Central memory CD8-positive, alpha-beta T cell (primary cell): ENCODE measurements at regions not wholly inside any gene's neighbourhood (a gene's known extent, or its start where the extent isn't known, plus 50 kb on each side); places are given as distances from the start of the nearest gene placed in this dataset.

Experiments used
- ATAC-seq: fragments of 150-1000 bp; cut with Tn5 transposase; replicated peaks from 2 replicates; pipeline ENCODE4 v1.10.0; 2022; ENCODE audit warnings: mild to moderate bottlenecking, moderate FRiP score, moderate number of reproducible peaks; ENCODE audit not compliant: poor library complexity, severe bottlenecking; ENCODE audit errors: extremely low read depth
- DNase-seq, 2 donors: peaks; one replicate each; pipeline ENCODE4 v3.0.0; 2021; ENCODE audit warnings: low spot score in 2 of 2
- H3K27ac Mint-ChIP-seq: one replicate; pipeline ENCODE4 v1.8.0; 2022; ENCODE audit warnings: low read depth, mild to moderate bottlenecking, moderate library complexity, mixed read lengths
- H3K27me3 Mint-ChIP-seq: one replicate; pipeline ENCODE4 v1.8.0; 2022; ENCODE audit warnings: mixed read lengths
- H3K36me3 Mint-ChIP-seq: one replicate; pipeline ENCODE4 v1.8.0; 2022; ENCODE audit warnings: mild to moderate bottlenecking, moderate library complexity, mixed read lengths; ENCODE audit not compliant: insufficient read depth
- H3K4me1 Mint-ChIP-seq: one replicate; pipeline ENCODE4 v1.8.0; 2022; ENCODE audit warnings: mixed read lengths
- H3K4me3 Mint-ChIP-seq: one replicate; pipeline ENCODE4 v1.8.0; 2022; ENCODE audit warnings: mild to moderate bottlenecking, moderate library complexity, mixed read lengths
- H3K9me3 Mint-ChIP-seq: one replicate; pipeline ENCODE4 v1.8.0; 2022; ENCODE audit warnings: mixed read lengths

DNA sequence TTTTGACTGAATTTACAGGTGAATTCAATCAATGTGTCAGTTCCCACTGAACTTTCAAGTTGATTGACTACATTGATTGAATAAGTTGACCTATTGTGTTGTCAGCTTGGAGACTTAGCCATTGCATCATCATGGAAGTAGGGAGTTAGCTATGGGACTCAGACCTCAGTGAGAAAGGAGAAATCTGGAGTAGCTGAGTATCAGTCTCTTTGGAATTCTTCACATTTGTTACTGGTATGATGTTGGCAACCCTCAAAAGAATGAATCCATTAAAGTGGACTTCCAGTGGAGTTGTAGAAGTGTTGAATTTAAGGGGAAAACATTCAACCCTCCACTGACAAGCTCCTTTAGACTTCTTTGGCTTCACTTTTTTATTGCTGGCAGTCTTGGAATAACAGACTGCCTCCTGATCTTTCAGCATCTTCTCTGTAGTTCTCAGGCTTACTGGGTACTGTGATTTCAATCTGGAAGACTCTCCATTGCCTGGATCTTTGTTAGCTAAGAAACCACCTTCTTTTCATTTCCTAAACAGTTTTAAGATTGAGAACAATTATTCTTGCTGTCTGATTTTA is 160.3 kb upstream of the NRP1 start:
- H3K27ac Mint-ChIP-seq, result no peak overlapping the region

DNA sequence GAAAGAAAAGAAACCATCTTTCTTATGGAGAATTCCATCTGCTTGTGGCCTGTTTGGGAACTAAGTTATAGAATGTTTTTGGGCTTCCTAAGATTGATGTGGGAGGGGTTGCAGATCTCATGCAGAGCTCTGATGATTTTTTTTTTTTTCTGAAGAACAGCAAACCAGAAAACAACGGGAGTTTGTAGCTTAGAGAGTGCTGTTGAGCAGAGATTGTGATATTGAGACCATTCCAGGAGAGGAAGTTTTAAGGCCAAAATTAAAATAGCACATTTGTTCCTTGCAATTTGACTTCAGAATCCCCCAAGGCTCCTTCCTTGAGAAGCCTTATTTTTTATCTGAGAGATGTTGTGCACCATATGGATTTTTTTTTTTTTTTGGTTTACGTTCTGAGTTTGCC is 159.5 kb upstream of the NRP1 start:
- DNase-seq (no peak), ATAC-seq (no peak)
- no peaks in the 10 kb centered on the region for H3K4me1 Mint-ChIP-seq
- no peaks in the 10 kb centered on the region for H3K36me3 Mint-ChIP-seq
- no peaks in the 10 kb centered on the region for H3K9me3 Mint-ChIP-seq
- no peak overlapping the region for H3K4me3 Mint-ChIP-seq
- peaks cover 6% of the 10 kb centered on the region for H3K27me3 Mint-ChIP-seq
- no peak overlapping the region for H3K27ac Mint-ChIP-seq

More for the DNA sequence above, 160.3 kb upstream of the NRP1 start:
- H3K27me3 Mint-ChIP-seq, result peaks cover 6% of the 10 kb centered on the region
- no peak for DNase-seq
- ATAC-seq, result no peak
- no peaks in the 10 kb centered on the region for H3K36me3 Mint-ChIP-seq
- no peaks in the 10 kb centered on the region for H3K4me1 Mint-ChIP-seq
- no peak overlapping the region for H3K4me3 Mint-ChIP-seq
- H3K9me3 Mint-ChIP-seq, result no peaks in the 10 kb centered on the region

DNA sequence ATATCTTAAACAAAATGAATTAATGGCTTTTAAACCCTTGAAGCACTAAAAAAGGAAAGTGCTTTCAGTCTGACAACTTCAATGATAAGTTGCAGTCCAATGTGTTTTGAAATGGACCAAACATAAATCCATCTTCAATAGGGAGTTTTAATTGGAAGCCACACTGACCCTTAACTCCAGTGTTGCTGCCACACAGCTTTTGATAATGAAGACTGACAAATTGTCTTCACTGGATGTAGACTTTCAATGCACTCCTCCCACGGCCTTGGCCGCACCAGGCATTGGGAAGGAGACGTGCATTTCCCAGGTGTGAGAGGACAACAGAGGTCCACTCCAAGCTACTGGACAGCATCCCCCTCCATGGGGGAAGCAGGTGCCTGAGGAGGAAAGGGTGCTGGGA is 159.0 kb upstream of the NRP1 start:
- Mint-ChIP-seq H3K27ac (no peak overlapping the region), H3K27me3 (peaks cover 6% of the 10 kb centered on the region), H3K4me3 (no peak overlapping the region)

DNA sequence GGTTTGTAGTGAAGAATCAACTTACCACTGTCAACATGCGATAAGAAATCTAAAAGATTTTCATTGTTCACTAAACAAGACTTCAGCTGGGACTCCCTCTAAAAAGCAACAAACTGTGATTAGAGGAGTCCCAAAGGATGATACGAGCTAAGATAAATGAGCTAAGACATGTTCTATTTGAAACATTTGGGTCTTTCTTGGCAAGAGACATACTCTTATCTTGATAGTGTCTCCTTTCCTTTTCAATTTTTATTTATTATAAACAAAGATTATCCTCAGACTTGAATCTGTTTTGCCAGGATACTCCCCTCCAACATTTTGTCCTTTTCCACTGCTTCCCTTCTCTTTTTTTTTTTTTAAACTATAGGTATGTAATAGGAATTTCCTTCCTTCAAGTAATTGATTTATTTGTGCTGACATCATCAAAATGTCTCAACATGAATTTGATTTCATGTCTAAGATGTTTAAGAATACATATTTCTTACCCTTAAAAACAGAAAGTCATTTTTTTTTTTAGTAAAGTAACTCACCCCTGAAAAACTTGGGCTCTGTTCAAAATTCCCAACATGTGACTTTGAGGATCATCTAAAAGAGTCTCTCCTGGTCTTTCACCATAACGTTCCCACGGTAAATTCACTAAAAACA is 158.4 kb upstream of the NRP1 start:
- no peaks in the 10 kb centered on the region for H3K4me1 Mint-ChIP-seq
- no peaks in the 10 kb centered on the region for H3K9me3 Mint-ChIP-seq
- no peak overlapping the region for H3K4me3 Mint-ChIP-seq
- no peaks in the 10 kb centered on the region for H3K36me3 Mint-ChIP-seq
- DNase-seq, result no peak
- no peak for ATAC-seq
- H3K27ac Mint-ChIP-seq, result no peak overlapping the region
- peaks cover 6% of the 10 kb centered on the region for H3K27me3 Mint-ChIP-seq

More for the DNA sequence above, 159.0 kb upstream of the NRP1 start:
- no peak for DNase-seq
- Mint-ChIP-seq H3K36me3 (no peaks in the 10 kb centered on the region), H3K4me1 (no peaks in the 10 kb centered on the region), H3K9me3 (no peaks in the 10 kb centered on the region)
- no peak for ATAC-seq

DNA sequence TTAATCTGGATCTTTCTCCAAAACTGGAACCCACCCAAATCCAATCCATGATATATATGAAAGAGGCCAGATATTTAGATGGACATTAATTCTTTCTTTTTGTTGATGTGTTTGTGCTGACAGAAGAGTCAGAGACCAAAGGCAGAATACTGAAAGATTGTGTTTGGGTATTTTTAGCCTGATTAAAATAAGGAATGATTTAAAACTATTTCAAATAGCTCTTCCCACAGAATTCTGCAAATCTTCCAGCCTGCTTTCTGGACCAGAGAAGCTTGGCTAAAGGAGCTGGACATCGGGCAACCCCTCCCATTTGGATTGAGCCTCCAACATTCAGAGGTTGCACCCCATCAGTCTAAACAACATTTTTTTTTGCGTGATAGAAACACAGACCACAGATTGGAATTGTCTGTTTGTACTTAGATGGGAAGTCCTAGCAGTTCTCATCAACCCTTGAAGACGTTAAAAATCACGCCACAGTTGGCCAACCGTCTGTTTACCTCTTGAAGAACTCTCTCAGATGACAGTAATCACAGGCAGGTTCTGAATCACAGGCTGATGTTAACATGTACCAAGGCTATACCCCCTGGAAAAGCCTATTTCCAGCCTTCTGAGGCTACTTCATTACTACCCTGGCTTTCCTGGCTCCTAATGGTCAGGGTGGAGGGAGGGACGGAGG is 155.2 kb upstream of the NRP1 start:
- H3K9me3 Mint-ChIP-seq, result no peaks in the 10 kb centered on the region
- no peak for ATAC-seq
- H3K36me3 Mint-ChIP-seq, result no peaks in the 10 kb centered on the region
- peaks cover 13% of the 10 kb centered on the region for H3K4me1 Mint-ChIP-seq
- DNase-seq, result no peak
- H3K27me3 Mint-ChIP-seq, result no peaks in the 10 kb centered on the region
- H3K27ac Mint-ChIP-seq, result no peak overlapping the region
- no peak overlapping the region for H3K4me3 Mint-ChIP-seq

DNA sequence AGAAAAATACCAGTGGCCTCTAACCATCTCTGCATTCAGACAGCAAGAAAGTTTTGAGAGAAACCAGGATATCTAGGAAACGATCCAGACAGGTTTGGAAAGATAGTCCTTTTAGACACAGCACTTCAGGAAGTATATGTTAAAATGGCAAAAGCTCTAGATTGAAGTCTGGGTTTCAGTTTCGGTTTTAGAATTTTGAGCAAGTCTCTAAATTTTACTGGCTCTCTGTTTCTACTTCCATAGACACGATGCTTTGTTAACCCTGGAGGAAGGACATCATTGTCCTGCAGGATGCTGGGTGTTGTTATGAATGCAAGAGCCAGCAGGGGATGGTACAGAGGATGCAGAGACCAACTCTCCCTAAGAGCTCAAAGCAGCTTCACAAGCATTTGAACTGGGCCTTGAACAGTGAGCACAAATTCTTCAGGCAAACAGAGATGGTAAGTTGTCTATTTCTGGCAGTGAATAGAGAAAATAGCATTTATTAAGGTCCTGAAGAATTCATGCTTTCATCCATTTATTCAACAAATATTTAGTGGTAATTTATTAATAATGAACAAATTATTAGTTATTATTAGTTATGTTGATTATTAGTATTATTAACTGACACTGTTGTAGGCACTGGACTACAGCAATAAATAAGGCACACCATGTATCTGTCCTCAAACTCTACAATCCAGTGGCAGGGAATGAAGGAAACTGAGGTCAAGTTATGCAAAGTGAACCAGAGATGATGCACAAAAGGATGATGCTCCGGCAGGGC is 152.7 kb upstream of the NRP1 start:
- Mint-ChIP-seq H3K27ac (peak overlapping the region; percentile 19), H3K36me3 (no peaks in the 10 kb centered on the region), H3K27me3 (no peaks in the 10 kb centered on the region), H3K4me3 (peak overlapping the region; percentile 43), H3K9me3 (no peaks in the 10 kb centered on the region), H3K4me1 (peaks cover 13% of the 10 kb centered on the region)
- DNase-seq, result no peak
- no peak for ATAC-seq

DNA sequence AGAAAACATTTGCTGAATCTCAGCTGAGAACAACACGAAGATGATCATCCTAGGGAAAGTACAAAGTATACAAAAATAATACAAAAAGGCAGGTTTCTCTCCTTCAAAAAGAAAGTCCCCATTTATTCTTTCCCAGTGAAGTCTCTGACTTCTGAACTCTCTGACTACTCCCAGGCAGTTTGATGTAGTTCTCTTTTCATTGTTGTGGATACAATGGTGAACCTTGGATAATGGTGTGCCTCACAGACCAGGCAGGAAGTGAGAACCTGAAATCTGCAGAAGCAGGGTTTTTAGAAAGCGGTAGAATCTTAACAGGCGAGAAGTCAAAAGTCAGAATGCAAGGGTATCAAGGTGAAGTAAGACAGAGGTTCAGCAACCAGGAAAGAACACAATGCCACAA is 150.8 kb upstream of the NRP1 start:
- Mint-ChIP-seq H3K36me3 (no peaks in the 10 kb centered on the region), H3K4me1 (peaks cover 13% of the 10 kb centered on the region), H3K27me3 (no peaks in the 10 kb centered on the region), H3K4me3 (no peak overlapping the region), H3K27ac (no peak overlapping the region), H3K9me3 (no peaks in the 10 kb centered on the region)
- DNase-seq, result no peak
- no peak for ATAC-seq

DNA sequence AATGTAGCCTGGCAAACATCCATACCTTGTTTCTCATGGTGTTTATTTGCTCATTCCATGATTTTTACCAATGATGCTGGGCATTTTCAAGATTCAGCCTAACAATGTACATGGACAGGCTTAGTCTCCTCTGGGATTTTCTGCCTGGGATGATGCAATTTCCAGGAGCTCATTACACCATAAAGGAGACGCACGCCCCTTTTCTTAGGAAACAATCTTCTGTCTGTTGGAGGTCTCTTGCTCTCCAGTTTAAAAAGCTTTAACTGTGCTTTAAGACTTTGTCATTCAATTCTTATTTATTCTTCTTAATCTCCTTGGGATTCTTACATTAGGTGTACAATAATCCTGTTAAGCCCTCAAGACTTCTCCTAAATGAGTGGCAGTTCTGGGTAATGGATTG is 150.3 kb upstream of the NRP1 start:
- DNase-seq (no peak), ATAC-seq (no peak)
- Mint-ChIP-seq H3K27me3 (no peaks in the 10 kb centered on the region), H3K36me3 (no peaks in the 10 kb centered on the region), H3K27ac (no peak overlapping the region), H3K4me3 (no peak overlapping the region), H3K4me1 (peaks cover 13% of the 10 kb centered on the region), H3K9me3 (no peaks in the 10 kb centered on the region)

DNA sequence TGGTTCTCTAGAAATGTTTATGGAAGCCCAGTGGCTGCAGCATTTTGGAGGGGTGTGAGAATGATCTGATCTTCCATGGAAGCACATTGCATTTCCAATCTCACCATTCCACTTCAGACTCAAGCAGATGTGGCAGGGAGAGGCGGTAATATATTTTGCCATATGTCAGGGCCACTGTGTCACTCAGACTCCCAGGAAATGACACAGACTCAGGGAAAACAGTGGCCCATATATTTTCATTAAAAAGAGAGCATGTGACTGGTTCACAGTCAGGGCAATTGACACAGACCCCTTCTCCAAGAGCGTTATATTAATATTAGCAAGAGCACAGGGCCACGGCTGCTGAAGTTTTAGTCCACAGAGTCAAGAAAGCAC is 149.3 kb upstream of the NRP1 start:
- no peak overlapping the region for H3K27ac Mint-ChIP-seq
- DNase-seq (no peak), ATAC-seq (no peak)
- H3K36me3 Mint-ChIP-seq, result no peaks in the 10 kb centered on the region
- peaks cover 13% of the 10 kb centered on the region for H3K4me1 Mint-ChIP-seq
- no peaks in the 10 kb centered on the region for H3K9me3 Mint-ChIP-seq
- no peaks in the 10 kb centered on the region for H3K27me3 Mint-ChIP-seq
- H3K4me3 Mint-ChIP-seq, result no peak overlapping the region

DNA sequence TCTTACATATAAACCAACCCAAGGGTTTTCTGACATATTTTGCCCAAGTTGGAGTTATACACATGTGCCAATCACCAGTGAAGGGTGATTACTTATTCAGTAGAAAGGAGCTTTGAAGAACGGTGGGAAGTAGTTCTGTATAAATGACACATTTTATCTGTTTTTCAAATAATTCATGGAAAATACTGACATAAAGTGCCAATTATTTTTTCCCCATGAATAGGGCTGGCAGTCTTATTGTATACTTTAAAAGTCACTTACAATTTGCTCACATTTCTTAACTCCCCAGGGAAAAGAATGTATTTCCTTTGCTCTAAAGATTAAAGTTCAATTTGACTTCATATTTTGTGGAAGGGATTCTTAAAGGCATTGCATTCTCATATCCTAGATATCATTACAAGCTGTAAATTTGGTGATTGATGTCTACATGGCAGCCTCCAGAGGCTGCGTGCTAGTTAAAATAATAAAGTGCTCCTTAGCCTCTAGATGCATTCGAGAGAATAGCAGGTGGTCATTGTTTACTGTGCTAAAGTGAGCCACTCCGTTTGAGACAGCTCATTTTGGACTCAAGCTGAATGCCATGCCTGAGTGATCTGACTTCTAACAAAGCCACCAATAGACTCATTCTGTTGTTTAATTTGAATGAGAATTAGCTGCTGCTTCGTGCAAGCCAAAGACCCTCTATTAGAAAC is 148.8 kb upstream of the NRP1 start:
- Mint-ChIP-seq H3K27me3 (no peaks in the 10 kb centered on the region), H3K9me3 (no peaks in the 10 kb centered on the region), H3K4me3 (no peak overlapping the region), H3K27ac (no peak overlapping the region), H3K4me1 (peaks cover 13% of the 10 kb centered on the region), H3K36me3 (no peaks in the 10 kb centered on the region)
- DNase-seq (no peak), ATAC-seq (no peak)

DNA sequence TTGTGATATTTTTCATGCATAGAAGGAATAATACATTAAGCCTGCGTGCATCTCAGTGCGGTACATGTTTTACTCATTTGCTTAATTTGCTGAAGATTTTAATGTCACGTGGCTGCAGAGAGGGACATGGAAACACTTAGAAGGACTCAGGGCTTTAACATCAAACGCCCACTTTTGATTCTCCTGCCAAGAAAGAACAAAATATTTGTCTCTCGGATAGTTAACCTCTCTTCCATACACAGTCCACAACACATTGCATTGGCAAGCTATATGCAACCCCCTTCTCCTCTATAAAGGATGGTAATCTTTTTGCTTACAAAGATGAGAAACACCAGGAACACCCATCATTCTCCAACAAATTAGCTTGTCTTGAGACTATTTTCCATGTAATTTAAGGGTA is 148.0 kb upstream of the NRP1 start:
- ATAC-seq, result no peak
- Mint-ChIP-seq H3K27ac (no peak overlapping the region), H3K27me3 (no peaks in the 10 kb centered on the region), H3K36me3 (no peaks in the 10 kb centered on the region), H3K4me1 (peaks cover 13% of the 10 kb centered on the region), H3K4me3 (no peak overlapping the region), H3K9me3 (no peaks in the 10 kb centered on the region)
- DNase-seq, result no peak

DNA sequence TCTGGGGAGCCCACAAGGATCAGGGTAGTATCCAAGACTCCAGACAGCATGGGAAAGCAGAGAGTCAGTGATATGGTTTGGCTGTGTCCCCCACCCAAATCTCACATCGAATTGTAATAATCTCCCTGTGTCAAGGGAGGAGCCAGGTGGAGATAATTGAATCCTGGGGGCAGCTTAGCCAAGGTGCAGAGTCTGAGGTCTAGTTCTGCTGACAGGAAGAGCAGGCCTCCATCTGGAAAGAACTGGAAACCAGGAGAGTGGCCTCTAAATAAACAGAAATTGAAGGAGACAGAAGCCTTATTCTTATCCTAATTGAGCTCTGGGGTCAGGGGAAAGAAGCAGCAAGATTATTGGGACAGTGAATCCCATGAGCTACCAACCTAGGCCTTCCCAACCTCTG is 146.7 kb upstream of the NRP1 start:
- no peaks in the 10 kb centered on the region for H3K36me3 Mint-ChIP-seq
- DNase-seq (no peak), ATAC-seq (no peak)
- no peak overlapping the region for H3K27ac Mint-ChIP-seq
- H3K4me1 Mint-ChIP-seq, result peaks cover 7% of the 10 kb centered on the region
- no peak overlapping the region for H3K4me3 Mint-ChIP-seq
- no peaks in the 10 kb centered on the region for H3K9me3 Mint-ChIP-seq
- peaks cover 10% of the 10 kb centered on the region for H3K27me3 Mint-ChIP-seq
